Nephron progenitor cell (in vitro differentiated cells): ENCODE measurements at regions not wholly inside any gene's neighbourhood (a gene's known extent, or its start where the extent isn't known, plus 50 kb on each side); places are given as distances from the start of the nearest gene placed in this dataset.
A peak's percentile ranks its signal among the peaks of the same experiment; 100 is the strongest.

Experiments
- DNase-seq: peaks from one replicate; pipeline ENCODE4 v3.0.0; 2021
- H3K27ac Mint-ChIP-seq: 2 replicates; pipeline ENCODE4 v1.8.0; 2021; ENCODE audit warnings: mild to moderate bottlenecking, moderate library complexity, mixed read lengths
- H3K27me3 Mint-ChIP-seq: 2 replicates; pipeline ENCODE4 v1.8.0; 2021; ENCODE audit warnings: mild to moderate bottlenecking, low read depth, mixed read lengths; ENCODE audit not compliant: poor library complexity
- H3K36me3 Mint-ChIP-seq: 2 replicates; pipeline ENCODE4 v1.8.0; 2021; ENCODE audit warnings: low read depth, mixed read lengths
- H3K4me1 Mint-ChIP-seq: 2 replicates; pipeline ENCODE4 v1.8.0; 2021; ENCODE audit warnings: mixed read lengths
- H3K4me3 Mint-ChIP-seq: 2 replicates; pipeline ENCODE4 v1.8.0; 2021; ENCODE audit warnings: mild to moderate bottlenecking, moderate library complexity, mixed read lengths
- H3K9me3 Mint-ChIP-seq: 2 replicates; pipeline ENCODE4 v1.8.0; 2021; ENCODE audit warnings: mild to moderate bottlenecking, moderate library complexity, mixed read lengths
- TF ChIP-seq, protein P1 (sequence below): fragments of 200-600 bp; sonication (generic); IDR thresholded peaks from 2 replicates; pipeline ENCODE4 v1.5.0; 2021; ENCODE audit warnings: antibody characterized with exemption

DNA sequence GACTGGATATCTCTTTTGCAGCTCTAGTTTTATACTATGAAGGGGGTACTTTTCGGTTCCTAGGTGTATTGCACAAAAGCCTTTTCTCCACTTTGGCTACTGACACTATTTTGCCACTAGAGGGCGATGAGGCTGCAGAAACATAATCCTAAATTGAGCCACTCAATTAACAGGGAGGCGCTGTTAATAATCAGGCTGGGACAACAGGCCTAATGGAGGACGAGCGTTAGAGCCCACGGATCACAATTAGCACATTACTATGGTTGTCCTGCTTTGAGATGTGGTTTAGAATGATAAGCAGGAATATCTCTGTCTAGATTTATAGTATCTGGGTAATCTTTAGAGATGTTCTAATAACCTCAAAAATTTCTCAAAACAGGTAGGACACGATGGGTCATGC lies 62.2 kb upstream of the PMAIP1 start:
- H3K4me3 Mint-ChIP-seq: no peak overlapping the region
- no peak overlapping the region for H3K27ac Mint-ChIP-seq
- no peaks in the 10 kb centered on the region for H3K36me3 Mint-ChIP-seq
- H3K9me3 Mint-ChIP-seq: no peaks in the 10 kb centered on the region
- TF ChIP-seq, protein P1, sequence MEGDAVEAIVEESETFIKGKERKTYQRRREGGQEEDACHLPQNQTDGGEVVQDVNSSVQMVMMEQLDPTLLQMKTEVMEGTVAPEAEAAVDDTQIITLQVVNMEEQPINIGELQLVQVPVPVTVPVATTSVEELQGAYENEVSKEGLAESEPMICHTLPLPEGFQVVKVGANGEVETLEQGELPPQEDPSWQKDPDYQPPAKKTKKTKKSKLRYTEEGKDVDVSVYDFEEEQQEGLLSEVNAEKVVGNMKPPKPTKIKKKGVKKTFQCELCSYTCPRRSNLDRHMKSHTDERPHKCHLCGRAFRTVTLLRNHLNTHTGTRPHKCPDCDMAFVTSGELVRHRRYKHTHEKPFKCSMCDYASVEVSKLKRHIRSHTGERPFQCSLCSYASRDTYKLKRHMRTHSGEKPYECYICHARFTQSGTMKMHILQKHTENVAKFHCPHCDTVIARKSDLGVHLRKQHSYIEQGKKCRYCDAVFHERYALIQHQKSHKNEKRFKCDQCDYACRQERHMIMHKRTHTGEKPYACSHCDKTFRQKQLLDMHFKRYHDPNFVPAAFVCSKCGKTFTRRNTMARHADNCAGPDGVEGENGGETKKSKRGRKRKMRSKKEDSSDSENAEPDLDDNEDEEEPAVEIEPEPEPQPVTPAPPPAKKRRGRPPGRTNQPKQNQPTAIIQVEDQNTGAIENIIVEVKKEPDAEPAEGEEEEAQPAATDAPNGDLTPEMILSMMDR: peak; percentile 87
- H3K27me3 Mint-ChIP-seq: peaks cover 13% of the 10 kb centered on the region
- peak; percentile 45 for DNase-seq
- H3K4me1 Mint-ChIP-seq: peaks cover 17% of the 10 kb centered on the region

DNA sequence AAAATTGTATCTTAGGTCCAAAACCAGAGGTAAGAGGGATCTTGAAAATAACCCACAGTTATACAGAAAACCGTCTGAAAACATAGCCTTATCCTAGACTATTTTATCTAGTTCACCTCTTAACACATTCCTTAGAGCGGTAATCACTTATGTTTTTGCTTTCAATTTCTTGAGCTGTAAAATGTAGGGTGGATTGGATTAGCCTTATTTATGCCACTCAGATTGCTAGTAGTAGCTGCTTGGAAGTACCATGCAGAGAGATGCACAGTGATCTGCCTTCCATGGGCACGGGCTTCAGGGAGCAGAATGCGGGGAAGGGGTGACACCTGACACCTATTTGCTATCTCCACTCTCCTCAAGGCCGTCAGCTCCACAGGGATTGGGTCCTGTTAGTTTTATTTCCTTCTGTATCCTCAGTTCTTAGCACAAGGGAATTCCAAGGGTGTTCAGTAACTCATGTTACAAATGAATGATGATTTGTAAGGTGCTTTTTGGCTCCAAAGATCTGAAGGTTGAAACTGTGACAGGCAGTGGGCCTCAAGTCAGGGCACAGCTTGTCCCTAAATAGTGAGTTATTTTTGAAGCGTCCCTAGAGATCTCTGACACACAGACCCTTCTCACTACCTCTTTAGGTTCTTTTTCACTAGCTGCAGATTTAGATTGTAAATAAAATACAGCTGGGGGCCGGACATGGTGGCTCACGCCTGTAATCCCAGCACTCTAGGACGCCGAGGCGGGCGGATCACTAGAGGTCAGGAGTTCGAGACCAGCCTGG lies 64.0 kb upstream of the PMAIP1 start:
- Mint-ChIP-seq H3K4me3 (no peak overlapping the region), H3K4me1 (peaks cover 17% of the 10 kb centered on the region), H3K27me3 (peaks cover 4% of the 10 kb centered on the region), H3K36me3 (no peaks in the 10 kb centered on the region), H3K9me3 (no peaks in the 10 kb centered on the region), H3K27ac (peak overlapping the region; percentile 73)
- peak; percentile 32 for DNase-seq
- TF ChIP-seq, protein P1: no peak

DNA sequence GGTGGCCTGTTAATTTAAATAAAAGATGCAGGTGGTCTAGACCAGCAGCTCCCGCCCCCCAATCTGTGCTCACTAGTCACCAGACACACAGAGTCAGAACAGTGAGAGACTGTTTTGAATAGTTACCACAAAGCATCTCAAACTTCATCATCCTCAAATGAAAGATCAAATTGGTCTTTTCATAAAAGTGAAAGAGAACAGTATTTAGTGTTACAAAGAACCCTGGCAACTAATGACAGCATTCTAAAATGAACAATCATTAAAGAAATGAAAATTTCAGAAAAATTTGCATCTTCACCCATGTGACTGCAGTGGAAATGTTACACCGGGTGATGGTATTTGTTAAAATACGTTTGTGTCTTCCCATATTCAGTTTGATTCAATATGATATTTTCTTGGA lies 65.5 kb upstream of the PMAIP1 start:
- TF ChIP-seq, protein P1: no peak
- no peak for DNase-seq
- Mint-ChIP-seq H3K27me3 (no peaks in the 10 kb centered on the region), H3K27ac (no peak overlapping the region), H3K4me3 (no peak overlapping the region), H3K4me1 (peaks cover 17% of the 10 kb centered on the region), H3K36me3 (no peaks in the 10 kb centered on the region), H3K9me3 (no peaks in the 10 kb centered on the region)

DNA sequence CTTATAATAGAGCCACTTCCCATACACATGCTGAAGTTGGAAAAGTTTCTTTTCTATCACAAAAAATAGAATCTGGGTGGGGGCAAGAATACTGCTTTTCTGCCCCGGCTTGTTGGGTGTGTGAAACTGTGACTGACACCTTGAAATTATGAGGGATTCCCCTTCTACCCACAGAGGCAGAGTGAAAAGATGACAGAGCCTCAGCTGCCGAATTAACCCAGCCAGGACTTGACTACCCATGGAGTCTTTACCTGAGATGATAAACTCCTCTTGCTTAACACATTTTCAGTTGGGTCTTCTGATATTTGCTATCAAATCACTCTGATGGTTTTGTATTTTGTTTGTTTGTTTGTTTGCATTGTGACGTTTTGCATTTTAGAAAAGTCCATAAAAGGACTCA lies 66.0 kb upstream of the PMAIP1 start:
- TF ChIP-seq, protein P1: no peak
- DNase-seq: no peak
- Mint-ChIP-seq H3K27ac (no peak overlapping the region), H3K4me1 (peaks cover 17% of the 10 kb centered on the region), H3K36me3 (no peaks in the 10 kb centered on the region), H3K27me3 (no peaks in the 10 kb centered on the region), H3K4me3 (no peak overlapping the region), H3K9me3 (no peaks in the 10 kb centered on the region)

DNA sequence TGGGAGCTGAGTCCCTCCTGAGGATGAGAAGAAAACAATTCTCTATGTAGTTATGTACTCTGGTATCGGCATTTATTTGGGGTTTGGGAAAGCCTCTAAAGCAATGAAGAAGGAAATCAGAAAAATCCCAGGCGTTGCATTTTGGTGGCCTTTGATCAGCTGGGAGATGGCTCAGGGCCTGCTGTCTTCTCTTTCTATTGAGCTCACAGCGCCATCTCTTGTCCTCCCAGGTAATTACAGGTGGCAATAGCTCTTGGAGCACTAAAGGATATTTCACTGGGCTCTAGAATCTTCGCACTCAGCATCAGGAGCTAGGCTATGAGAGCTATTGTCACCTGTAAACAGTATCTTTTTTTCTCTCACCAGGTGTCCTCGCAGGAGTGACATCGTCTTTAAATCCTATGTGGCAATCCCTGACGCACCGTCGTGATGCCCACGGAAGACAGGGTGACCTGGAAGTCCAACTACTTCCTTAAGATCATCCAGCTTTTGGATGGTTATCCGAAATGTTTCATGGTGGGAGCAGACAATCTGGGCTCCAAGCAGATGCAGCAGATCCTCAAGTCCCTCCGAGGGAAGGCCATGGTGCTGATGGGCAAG lies 76.1 kb upstream of the PMAIP1 start:
- Mint-ChIP-seq H3K9me3 (no peaks in the 10 kb centered on the region), H3K4me1 (peaks cover 28% of the 10 kb centered on the region), H3K27ac (no peak overlapping the region), H3K36me3 (no peaks in the 10 kb centered on the region), H3K4me3 (no peak overlapping the region), H3K27me3 (peaks cover 11% of the 10 kb centered on the region)
- TF ChIP-seq, protein P1: peak; percentile 92
- peak; percentile 83 for DNase-seq
